Keratinocyte (primary cell): ENCODE measurements at regions not wholly inside any gene's neighbourhood (a gene's known extent, or its start where the extent isn't known, plus 50 kb on each side); places are given as distances from the start of the nearest gene placed in this dataset.

Experiments
- CTCF ChIP-seq, 3 experiments: IDR thresholded peaks in 1 of 3; conservative IDR thresholded peaks in 1 of 3; optimal IDR thresholded peaks in 1 of 3; 2 replicates in 2 of 3; 3 replicates in 1 of 3; pipeline versions ENCODE3 to v1.5.1; 2011; ENCODE audit warnings: low read length in 3 of 3, mild to moderate bottlenecking in 3 of 3, moderate library complexity in 2 of 3, control low read depth in 1 of 3, inconsistent platforms in 1 of 3; ENCODE audit not compliant: insufficient read depth in 2 of 3; ENCODE audit errors: extremely low read depth in 1 of 3
- EZH2 ChIP-seq: IDR thresholded peaks from one replicate; pipeline ENCODE4 v1.6.1; 2012; ENCODE audit warnings: inconsistent platforms, mild to moderate bottlenecking, low read length, moderate library complexity

DNA sequence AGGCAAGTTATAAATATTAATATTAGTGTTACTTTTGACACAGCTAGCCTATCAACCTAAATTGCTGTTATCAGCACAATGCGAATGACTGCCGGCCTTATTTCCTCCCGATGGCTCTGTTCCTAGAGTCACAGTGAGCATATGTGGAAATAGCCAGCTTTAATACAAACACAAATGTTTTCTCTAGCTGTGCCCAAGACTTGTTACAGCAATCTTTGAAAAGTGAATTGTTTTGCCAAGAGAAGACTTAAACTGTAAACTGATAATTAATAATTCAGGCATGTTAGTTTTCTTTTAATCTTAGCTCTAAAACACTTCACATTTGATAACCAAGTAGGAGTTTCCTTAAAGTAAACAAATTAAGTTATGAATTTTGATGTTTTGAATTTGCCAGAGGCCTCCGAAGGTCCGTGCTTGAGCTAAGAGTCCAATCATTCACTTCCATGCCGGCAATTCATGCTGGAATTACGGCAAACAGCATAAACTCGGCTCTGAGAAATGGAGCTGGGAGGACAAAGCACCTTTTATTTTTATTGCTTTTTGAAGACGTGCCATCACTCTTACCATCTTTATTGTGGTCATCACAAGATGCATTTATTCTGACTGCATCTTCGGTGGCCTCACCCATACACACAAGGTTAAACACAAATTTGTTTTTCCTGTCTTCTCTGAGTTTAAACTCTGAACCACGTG lies 184.5 kb upstream of the CWC22 start:
- no peak for TF ChIP-seq CTCF (optimal IDR thresholded peaks at IDR 0.05 in 1 of 3, IDR thresholded peaks at IDR 0.05 in 1 of 3, conservative IDR thresholded peaks at IDR 0.05 in 1 of 3; ENCODE audit: extremely low read depth in 1 of 3, insufficient read depth in 2 of 3, low read length in 3 of 3)
- TF ChIP-seq EZH2 = no peak
